HG03571 (cell line): ENCODE measurements at regions not wholly inside any gene's neighbourhood (a gene's known extent, or its start where the extent isn't known, plus 50 kb on each side); places are given as distances from the start of the nearest gene placed in this dataset.
"Not testable (repeated sequence)": the region's sequence is repeated elsewhere in the genome, so short reads cannot be mapped to it uniquely, and the experiment has no call there.

Experiments
- ATAC-seq: cut with Tn5 transposase; IDR thresholded peaks from one replicate; pipeline ENCODE4 v1.9.1; 2021; ENCODE audit not compliant: unreplicated experiment

DNA sequence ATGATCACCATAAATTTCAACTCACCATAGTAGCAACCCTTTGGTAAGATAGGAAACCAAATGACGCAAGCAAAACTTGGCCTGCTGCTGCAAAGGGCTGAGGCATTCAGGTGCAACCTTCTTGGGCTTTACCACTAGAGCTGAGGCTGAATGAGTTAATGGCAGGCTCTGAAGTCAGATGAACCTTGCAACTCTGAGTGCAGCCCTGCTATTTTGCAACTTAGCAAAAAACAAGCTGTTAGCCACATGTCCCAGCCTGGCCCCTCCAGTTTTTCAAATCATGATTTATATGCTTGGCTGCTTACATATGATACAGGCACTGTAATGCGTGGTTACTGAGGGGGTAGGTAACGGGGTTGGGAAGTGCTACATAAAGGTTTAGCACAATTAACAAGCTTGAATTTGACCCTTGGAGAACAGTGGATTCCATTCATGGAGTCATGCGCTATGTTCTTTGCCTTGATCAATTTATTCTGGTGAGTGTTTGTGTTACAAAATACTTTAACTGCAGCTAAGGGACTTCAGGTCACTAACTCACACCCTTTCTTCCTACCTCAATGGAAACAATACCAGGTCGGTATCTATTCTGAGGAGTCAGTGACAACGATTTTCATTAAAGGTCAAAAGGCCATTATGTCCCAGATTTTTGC is 80.5 kb upstream of the PPARGC1A start:
- no peak for ATAC-seq

DNA sequence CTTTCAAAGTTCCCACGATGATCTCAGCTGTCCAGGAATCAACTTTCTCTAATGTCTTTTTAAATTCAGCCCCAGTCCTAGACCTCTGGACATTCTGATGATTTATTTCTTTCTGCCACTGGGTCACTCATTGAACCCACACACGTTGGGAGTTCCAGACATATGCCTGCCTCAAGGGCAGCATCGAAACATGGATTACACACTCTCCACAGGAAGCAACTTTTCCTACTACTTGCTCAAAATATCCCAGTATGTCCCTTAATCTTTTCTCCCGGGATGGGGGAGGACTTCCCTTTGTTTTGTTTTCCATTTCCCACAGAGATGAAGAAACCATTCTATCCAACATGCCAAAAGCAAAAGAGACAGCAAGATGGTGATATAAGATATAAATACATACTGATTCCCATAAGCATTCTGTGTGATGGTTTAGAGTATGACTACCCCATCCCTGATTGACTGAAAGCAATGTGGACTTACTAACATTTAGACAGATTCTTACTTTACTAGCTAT is 79.8 kb upstream of the PPARGC1A start:
- ATAC-seq, result no peak

DNA sequence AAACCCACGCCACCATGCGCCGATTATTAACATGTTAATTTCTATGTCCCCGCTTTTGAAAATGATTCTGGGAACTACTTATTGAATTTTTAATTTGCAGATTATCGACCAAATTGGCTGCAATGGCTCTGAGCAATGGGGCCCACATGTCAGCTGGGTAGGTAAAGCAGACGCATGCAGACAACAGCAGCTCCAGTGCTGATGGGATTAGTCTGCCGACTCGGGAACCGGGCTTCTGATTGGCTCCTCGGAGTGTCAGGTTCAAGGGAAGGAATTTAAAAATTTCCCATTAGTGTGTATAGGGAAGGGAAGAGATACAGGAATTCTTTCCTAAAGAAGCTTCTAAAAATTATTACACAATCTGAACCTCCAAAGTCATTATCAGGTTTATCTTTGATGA is 77.4 kb upstream of the PPARGC1A start:
- no peak for ATAC-seq

DNA sequence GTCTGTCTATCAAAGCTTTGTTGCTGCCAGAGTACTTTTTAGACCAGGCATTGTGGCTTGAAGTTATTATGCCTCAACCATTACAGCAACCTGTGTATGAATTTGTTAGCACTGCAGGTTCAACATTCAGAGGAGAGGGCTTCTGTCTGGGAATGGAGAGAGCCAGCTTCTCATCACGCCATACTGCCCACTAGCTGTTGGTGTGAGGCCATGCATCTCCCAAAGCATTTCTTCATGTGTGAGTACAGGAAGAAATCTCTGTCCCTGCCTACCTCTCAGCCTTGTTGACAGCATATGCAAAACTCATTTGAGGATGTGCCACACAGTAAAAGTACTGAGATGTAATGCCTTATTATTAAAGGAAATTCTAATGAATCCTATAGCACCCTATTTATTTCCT is 76.9 kb upstream of the PPARGC1A start:
- ATAC-seq, result no peak

DNA sequence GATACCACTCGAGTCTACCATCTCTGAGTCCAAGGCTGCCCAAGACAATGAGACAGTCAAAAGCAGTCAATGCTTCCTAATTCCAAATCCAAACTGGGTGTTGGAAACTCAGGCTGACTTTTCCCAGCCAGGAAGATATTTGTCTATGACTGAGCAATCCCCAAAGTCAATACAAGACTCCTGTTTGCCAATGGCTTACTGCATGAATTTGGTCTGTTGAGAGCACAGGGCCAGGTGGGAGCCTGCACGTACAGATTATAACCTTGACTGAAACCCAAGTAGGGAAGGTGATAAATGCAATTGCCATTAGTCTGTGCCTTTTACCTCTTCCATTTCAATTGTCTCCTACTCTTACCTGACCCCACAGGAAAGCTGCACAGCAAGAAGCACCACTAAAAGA is 72.6 kb upstream of the PPARGC1A start:
- no peak for ATAC-seq

DNA sequence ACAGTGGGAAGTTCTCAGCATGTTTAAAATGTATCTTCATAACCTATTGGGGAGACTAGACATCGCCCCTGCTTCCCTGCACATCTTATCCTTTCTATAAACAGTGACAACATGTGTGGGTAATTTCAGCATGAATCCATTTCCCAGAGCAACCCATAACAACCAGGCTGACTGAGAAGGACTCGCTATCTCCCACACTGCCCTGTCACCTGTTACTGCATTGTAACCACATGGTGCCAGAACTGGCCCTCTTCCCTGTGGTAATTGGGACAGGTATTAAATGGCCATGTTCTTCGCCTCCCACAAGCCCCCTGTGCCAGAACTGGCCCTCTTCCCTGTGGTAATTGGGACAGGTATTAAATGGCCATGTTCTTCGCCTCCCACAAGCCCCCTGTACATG is 71.5 kb upstream of the PPARGC1A start:
- not testable (repeated sequence) for ATAC-seq

DNA sequence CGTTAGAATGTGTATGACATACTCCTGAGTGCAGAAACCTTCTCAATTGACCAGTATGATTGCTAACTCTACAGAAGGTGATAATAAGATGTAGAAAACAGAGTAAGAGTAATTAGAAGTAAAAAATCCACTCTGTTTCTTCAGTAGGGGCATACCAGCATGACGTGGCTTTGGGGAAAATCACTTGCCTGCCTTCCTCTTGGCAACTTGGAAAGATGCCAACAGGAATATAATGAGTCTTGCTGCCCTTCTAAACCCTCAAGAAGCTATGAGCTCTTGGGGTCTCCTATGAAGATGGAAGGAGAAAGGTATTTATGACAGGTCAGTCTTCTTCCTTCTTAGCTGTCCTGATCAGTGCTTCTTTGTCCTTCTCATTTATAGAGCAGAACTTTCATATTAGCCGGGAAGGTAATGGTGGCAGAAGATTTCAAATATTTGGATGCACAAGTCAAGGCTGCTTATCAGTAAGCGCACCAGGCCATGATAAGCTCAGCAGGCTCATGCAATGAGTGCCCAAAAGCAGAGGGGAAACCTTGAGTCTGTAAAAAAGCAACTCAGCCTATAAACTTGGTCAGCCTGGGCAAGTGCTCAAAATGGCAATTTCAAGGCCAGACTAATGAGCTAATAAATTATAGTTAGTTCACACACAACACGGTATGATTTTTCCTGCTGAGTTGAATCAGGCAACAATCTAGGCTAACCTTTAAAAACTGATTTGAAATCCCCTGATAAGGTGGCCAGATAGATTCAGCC is 69.7 kb upstream of the PPARGC1A start:
- ATAC-seq, result no peak

DNA sequence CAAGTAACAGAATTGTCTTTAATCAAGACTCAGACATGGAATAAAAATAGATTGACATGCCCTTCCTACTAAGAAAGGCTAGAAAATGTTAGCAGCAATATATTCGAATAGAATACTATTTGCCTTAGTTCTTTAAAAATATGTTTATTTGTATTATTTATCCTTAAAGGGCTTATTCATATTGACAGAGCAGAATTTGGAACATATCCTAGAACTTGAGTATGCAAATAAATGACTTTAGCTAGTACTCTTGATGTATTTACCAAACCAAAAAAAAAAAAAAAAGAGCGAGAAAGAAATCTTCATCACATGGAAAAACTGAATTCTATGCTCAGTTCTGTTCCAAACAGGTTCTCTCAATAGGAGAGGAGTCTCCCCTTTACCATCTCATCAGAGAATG is 68.9 kb upstream of the PPARGC1A start:
- ATAC-seq, result no peak

DNA sequence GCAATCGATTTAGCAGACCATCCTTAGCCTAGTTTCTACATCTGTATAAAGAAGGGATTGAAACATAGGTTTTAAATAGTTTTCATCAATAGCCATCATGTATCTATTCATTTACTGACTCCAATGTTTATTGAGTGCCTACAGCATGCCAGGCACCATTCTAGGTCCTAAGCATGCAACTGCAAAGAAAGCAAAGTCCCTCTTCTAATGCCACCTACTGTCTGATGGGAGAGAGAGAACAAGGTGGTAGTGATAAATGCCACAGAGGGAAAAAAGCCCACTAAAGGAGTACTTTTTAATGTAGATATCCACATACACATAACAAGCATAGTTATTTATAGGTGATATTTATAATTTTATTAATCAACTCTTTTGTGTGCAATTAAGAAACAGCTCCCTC is 67.6 kb upstream of the PPARGC1A start:
- ATAC-seq, result no peak

DNA sequence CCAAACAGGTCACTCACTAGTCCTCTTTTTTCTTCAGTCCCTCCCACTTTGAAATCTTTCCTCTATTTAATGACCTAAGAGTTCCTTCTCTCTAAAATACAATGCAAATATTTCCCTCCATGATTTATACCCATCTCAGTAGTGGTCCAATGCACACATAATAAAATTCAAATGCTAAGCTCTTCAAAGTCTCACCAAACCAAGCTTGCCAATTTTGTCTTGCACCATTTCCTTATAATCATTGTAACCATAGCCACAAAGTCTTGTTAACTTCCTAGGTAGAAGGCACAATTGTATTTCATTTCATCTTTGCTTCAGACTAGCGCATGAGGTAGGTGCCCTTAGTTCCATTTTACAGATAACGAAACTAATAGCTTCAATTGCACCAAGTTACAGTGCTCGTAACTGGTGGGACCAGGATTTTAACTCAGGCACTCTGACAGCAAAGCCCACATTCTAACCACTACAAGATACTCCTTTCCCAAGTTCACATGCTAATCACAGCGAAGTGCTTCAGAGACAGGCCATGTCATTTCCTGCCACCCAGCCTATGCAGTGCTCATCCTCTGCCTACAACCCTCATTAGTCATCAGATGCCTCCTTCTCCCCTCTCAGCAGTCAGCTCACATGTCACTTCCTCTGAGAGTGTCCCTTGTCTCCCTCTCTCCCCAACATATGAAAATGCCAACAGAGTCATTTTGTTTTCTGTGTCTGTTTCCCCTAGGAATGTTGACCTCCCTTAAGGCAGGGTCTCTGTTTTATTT is 66.9 kb upstream of the PPARGC1A start:
- no peak for ATAC-seq

DNA sequence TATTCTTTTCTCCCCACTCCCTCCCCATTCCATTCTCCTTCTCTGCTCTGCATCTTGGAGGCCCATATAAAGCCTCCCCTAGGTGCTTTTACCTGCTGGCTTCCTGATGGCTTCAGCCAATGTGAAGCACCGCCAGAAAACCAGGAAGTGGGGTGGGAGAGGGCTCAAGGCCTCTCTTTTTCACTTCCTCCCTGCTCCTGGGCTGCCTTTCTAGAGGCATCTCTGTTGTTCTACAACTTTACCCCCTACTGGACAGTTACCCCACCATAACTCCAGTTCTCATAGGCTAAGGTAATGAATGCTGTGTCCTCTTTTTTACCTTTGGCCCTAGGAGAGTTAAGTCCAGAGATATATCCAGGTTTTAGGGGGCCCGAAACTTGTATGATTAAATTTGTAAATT is 62.4 kb upstream of the PPARGC1A start:
- ATAC-seq, result no peak

DNA sequence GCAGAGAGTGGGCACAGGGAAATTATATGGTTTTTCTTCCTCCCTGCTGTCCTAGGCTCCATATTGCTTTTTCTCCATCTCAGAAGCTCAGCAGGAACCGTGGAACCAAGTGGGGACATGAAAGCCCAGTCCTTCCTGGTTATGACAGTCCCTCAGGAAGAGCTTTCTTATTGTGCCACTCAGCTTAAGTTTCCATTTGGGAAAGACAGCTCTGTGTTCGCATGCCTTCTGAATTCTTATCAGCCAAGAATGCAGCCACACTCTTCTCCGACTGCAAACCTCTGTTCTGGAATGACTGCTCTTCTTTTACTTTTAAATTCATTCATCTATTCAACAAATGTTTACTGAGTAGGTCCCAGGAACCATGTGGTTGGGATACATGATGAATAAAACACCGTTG is 58.0 kb upstream of the PPARGC1A start:
- ATAC-seq, result no peak

DNA sequence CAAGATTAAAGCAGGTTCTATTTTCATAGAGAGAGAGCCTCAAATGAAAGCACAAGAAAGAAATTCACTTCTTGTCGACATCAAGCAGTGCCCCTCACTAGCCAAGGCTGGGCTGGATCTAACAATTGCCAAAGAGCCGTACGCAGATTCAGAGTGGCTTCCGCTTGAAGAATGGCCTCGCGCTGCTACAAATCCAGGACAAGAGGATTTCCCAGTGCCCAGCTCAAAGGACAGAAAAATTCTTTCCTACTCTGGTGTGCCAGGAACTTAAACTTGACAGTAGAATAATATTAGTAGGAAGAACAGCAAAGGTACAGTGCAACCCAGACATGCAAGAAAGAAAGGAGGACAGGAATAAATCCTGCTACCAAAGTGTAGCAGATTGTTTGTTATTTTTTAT is 56.5 kb upstream of the PPARGC1A start:
- no peak for ATAC-seq

DNA sequence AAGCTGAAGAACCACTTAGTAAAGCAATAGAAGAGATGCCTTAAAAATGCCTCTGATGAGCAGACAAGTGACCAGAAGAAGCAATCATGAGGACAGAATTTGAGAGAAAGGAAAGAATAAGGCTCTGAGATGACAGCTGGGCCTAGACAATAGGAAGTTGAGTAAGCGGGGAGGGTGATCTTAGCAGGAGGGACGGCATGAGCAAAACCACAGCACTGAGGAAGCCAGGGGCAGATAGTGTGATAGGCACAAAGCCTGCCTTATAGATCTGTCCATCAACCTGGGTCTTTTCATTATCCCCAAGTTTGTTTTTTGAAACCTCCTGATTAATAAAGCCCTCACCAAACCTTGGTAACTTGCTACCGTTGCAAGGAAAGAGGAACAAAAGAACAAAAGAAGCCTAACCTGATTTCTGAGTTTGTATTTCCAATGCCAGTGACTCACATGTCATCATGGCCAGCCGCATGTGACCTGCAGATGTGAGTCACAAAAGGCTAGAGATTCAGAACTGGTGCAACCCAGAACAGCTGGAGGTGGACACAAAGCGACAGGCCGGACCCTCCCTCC is 55.7 kb upstream of the PPARGC1A start:
- ATAC-seq, result no peak

DNA sequence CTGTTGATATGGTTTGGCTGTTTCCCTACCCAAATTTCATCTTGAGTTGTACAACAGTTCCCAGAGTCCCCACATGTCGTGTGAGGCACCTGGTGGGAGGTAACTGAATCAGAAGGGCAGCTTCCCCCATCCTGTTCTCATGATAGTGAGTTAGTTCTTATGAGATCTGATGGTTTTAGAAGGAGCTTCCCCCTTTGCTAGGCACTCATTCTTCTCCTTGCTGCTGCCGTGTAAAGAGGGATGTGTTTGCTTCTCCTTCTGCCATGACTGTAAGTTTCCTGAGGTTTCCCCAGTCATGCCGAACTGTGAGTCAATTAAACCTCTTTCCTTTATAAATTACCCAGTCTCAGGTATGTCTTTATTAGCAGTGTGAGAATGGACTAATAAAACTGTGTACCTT is 54.7 kb upstream of the PPARGC1A start:
- not testable (repeated sequence) for ATAC-seq

DNA sequence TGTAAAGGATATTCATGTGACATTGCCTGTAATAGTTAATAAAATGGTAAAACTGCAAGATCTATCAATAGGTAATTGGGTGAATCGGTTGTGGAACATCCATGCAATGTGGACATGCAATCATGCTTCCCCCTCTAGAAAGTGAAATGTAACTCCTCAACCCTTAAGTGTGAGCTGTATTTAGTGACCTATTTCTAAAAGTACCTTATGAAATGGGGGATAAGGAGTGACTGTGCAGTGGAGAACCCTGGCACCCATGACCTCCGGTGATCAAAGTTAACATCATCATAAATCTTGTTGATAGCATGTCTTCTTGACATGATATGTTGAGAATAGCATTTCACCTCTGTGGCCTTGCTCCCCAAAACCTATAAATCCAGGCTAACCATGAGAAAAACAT is 53.6 kb upstream of the PPARGC1A start:
- ATAC-seq, result no peak

DNA sequence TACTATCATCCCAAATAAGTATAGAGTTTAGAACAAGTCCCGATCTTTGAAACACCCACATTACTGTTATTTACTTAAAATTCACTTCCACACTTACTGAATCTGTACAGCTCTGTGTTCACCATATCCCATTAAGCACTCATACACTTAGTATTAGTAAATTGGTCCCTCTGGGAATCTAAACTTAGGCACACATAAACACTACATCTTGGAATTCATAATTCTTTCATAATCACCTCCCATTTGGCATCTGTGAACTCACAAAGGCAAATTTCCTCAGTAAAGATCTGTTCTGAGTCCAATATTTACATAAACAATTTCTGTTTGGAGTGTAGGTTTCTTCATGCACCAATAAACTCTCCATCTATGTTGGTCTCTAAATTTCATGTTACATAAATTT is 52.6 kb upstream of the PPARGC1A start:
- ATAC-seq, result no peak
